ENCODE measurements at regions not wholly inside any gene's neighbourhood (a gene's known extent, or its start where the extent isn't known, plus 50 kb on each side); places are given as distances from the start of the nearest gene placed in this dataset.
"Not testable (repeated sequence)": the region's sequence is repeated elsewhere in the genome, so short reads cannot be mapped to it uniquely, and the experiment has no call there.

DNA sequence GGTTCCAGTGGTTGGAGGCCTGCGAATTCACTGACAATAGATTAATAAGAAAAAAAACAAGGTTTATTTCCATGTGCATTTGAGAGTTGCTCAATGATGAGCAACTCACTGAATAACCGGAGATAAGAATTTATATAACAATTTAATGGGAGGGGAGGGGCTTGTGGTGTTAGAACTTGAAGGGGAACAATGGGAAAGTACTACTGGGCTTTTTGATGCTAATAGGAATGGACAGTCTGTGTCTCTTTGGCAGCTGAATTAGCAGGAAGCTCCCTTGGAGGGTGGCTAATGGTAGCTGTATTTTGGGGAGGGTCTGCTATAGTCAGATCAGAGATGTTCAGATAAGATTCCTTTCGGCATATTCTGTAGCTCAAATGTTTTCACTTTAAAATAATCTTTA lies 62.4 kb upstream of the GMDS start:
- H3K27ac ChIP-seq = no peak overlapping the region
- H3K9ac ChIP-seq (ENCODE audit: low read depth in 2 of 2, low read length in 2 of 2) = no peak overlapping the region
- H3K27me3 ChIP-seq = no peaks in the 10 kb centered on the region
- no peak for DNase-seq
- H3K9me3 ChIP-seq = no peaks in the 10 kb centered on the region
- intact Hi-C loops (cut with DNase I) = no loop called here
- TF ChIP-seq, protein P1, sequence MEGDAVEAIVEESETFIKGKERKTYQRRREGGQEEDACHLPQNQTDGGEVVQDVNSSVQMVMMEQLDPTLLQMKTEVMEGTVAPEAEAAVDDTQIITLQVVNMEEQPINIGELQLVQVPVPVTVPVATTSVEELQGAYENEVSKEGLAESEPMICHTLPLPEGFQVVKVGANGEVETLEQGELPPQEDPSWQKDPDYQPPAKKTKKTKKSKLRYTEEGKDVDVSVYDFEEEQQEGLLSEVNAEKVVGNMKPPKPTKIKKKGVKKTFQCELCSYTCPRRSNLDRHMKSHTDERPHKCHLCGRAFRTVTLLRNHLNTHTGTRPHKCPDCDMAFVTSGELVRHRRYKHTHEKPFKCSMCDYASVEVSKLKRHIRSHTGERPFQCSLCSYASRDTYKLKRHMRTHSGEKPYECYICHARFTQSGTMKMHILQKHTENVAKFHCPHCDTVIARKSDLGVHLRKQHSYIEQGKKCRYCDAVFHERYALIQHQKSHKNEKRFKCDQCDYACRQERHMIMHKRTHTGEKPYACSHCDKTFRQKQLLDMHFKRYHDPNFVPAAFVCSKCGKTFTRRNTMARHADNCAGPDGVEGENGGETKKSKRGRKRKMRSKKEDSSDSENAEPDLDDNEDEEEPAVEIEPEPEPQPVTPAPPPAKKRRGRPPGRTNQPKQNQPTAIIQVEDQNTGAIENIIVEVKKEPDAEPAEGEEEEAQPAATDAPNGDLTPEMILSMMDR (IDR thresholded peaks at IDR 0.05) = no peak
- H3K4me1 ChIP-seq = no peaks in the 10 kb centered on the region
- H3K4me3 ChIP-seq = no peak overlapping the region
- H3K36me3 ChIP-seq = no peaks in the 10 kb centered on the region

DNA sequence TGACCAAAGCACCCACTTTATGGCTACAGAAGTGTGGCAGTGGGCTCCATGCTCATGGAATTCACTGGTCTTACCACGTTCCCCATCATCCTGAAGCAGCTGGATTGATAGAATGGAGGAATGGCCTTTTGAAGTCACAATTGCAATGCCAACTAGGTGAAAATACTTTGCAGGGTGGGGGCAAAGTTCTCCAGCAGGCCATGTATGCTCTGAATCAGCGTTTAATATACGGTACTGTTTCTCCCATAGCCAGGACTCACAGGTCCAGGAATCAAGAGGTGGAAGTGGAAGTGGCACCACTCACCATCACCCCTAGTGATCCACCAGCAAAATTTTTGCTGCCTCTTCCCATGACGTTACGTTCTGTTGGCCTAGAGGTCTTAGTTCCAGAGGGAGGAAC lies 60.5 kb upstream of the GMDS start:
- H3K9me3 ChIP-seq = no peaks in the 10 kb centered on the region
- H3K27me3 ChIP-seq = no peaks in the 10 kb centered on the region
- no peak overlapping the region for H3K27ac ChIP-seq
- H3K9ac ChIP-seq (ENCODE audit: low read depth in 2 of 2, low read length in 2 of 2) = no peak overlapping the region
- no peaks in the 10 kb centered on the region for H3K36me3 ChIP-seq
- no peaks in the 10 kb centered on the region for H3K4me1 ChIP-seq
- no peak overlapping the region for H3K4me3 ChIP-seq
- intact Hi-C loops (cut with DNase I) = no loop called here
- no peak for DNase-seq
- TF ChIP-seq, protein P1 (IDR thresholded peaks at IDR 0.05) = no peak

DNA sequence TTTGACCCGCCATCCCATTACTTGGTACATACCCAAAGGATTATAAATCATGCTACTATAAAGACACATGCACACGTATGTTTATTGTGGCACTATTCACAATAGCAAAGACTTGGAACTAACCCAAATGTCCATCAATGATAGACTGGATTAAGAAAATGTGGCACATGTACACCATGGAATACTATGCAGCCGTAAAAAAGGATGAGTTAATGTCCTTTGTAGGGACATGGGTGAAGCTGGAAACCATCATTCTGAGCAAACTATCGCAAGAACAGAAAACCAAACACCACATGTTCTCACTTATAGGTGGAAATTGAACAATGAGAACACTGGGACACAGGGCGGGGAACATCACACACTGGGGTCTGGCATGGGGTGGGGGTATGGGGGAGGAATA lies 57.1 kb upstream of the GMDS start:
- H3K36me3 ChIP-seq; H3K27ac ChIP-seq; H3K4me3 ChIP-seq; intact Hi-C loops (cut with DNase I); H3K4me1 ChIP-seq; H3K9me3 ChIP-seq; H3K9ac ChIP-seq (ENCODE audit: low read depth in 2 of 2, low read length in 2 of 2); DNase-seq; H3K27me3 ChIP-seq: not testable (repeated sequence)

DNA sequence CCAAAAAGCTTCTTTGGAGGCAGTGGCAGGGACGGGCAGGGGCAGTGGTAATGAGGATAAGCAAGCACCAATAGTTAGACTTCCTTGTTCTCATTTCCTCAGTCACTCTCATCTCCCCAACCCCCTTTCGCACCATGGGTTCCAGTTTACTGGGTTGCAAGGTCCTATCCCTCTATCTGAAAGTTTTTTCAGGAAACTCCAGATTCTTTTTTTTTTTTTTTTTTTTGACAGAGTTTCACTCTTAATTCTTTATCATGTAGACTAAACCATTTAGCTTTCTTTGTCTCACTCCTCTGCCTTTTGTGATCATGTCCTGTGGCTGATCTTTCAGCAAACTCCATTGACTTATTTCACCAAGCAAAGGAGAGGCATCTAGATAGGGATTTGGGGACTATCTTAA lies 51.4 kb upstream of the GMDS start:
- Histone ChIP-seq H3K27ac (no peak overlapping the region), H3K9ac (ENCODE audit: low read depth in 2 of 2, low read length in 2 of 2) (no peak overlapping the region), H3K36me3 (no peaks in the 10 kb centered on the region), H3K9me3 (no peaks in the 10 kb centered on the region), H3K4me1 (no peaks in the 10 kb centered on the region), H3K27me3 (no peaks in the 10 kb centered on the region), H3K4me3 (no peak overlapping the region)
- DNase-seq = no peak
- intact Hi-C loops (cut with DNase I) = no loop called here
- TF ChIP-seq, protein P1 (IDR thresholded peaks at IDR 0.05) = no peak
